ENCODE measurements at regions not wholly inside any gene's neighbourhood (a gene's known extent, or its start where the extent isn't known, plus 50 kb on each side); places are given as distances from the start of the nearest gene placed in this dataset.

GRCh38 chr13:106752584-106753170, 184.7 kb upstream of the ARGLU1 start:
- ChIA-PET POLR2A (no interaction called here), CTCF (no interaction called here)
- no peak for TF ChIP-seq CTCF (IDR thresholded peaks at IDR 0.05; ENCODE audit: control extremely low read depth, extremely low read depth, low read depth, missing control alignments)
- DNase-seq (ENCODE audit: extremely low spot score) = no peak

- TF ChIP-seq CTCF (IDR thresholded peaks at IDR 0.05; ENCODE audit: control extremely low read depth, extremely low read depth, low read depth, missing control alignments) = no peak
- ChIA-PET POLR2A (no interaction called here), CTCF (no interaction called here)
- DNase-seq (ENCODE audit: extremely low spot score) = no peak
Observed at GRCh38 chr13:106748785-106749184, 180.8 kb upstream of the ARGLU1 start.

- ChIA-PET POLR2A (no interaction called here), CTCF (no interaction called here)
Observed at GRCh38 chr13:106744516-106744915, 176.6 kb upstream of the ARGLU1 start.

GRCh38 chr13:106738186-106738678, 170.3 kb upstream of the ARGLU1 start:
- no peak for DNase-seq (ENCODE audit: extremely low spot score)
- TF ChIP-seq CTCF (IDR thresholded peaks at IDR 0.05; ENCODE audit: control extremely low read depth, extremely low read depth, low read depth, missing control alignments) = no peak
- ChIA-PET POLR2A (no interaction called here), CTCF (no interaction called here)

More at GRCh38 chr13:106744516-106744915, 176.6 kb upstream of the ARGLU1 start:
- no peak for DNase-seq (ENCODE audit: extremely low spot score)
- no peak for TF ChIP-seq CTCF (IDR thresholded peaks at IDR 0.05; ENCODE audit: control extremely low read depth, extremely low read depth, low read depth, missing control alignments)

- POLR2A ChIA-PET = no interaction called here
Observed at GRCh38 chr13:106736941-106737340, 169.0 kb upstream of the ARGLU1 start.

GRCh38 chr13:106734198-106734597, 166.3 kb upstream of the ARGLU1 start:
- ChIA-PET POLR2A (no interaction called here), CTCF (no interaction called here)
- no peak for TF ChIP-seq CTCF (IDR thresholded peaks at IDR 0.05; ENCODE audit: control extremely low read depth, extremely low read depth, low read depth, missing control alignments)

More at GRCh38 chr13:106736941-106737340, 169.0 kb upstream of the ARGLU1 start:
- CTCF ChIA-PET = no interaction called here
- TF ChIP-seq CTCF (IDR thresholded peaks at IDR 0.05; ENCODE audit: control extremely low read depth, extremely low read depth, low read depth, missing control alignments) = no peak
- DNase-seq (ENCODE audit: extremely low spot score) = no peak

More at GRCh38 chr13:106734198-106734597, 166.3 kb upstream of the ARGLU1 start:
- DNase-seq (ENCODE audit: extremely low spot score) = no peak
